Colon (tissue), 2 donors: ENCODE measurements at regions not wholly inside any gene's neighbourhood (a gene's known extent, or its start where the extent isn't known, plus 50 kb on each side); places are given as distances from the start of the nearest gene placed in this dataset.
"Not testable (repeated sequence)": the region's sequence is repeated elsewhere in the genome, so short reads cannot be mapped to it uniquely, and the experiment has no call there.

ENCODE experiments used
- FAIRE-seq: peaks from 2 replicates; lab custom pipeline; 2012; peaks lifted over from hg19 to GRCh38; lab: Jason Lieb, UNC
- donor health status: control.
- donor health status: control.

- FAIRE-seq, result peak; percentile 92
These were observed 181.4 kb upstream of the CACNA2D1 start for GRCh38 chr7:82624965-82625364.

- FAIRE-seq, result no peak
These were observed 180.8 kb upstream of the CACNA2D1 start for GRCh38 chr7:82624337-82624736.

- no peak for FAIRE-seq
These were observed 180.2 kb upstream of the CACNA2D1 start for GRCh38 chr7:82623812-82624211.

GRCh38 chr7:82617156-82617555 is 173.6 kb upstream of the CACNA2D1 start:
- FAIRE-seq, result no peak

GRCh38 chr7:82616059-82616728 is 172.6 kb upstream of the CACNA2D1 start:
- FAIRE-seq, result no peak

- FAIRE-seq, result no peak
These were observed 171.9 kb upstream of the CACNA2D1 start for GRCh38 chr7:82615527-82615926.

GRCh38 chr7:82609746-82610145 is 166.2 kb upstream of the CACNA2D1 start:
- no peak for FAIRE-seq

GRCh38 chr7:82605247-82605864 is 161.8 kb upstream of the CACNA2D1 start:
- FAIRE-seq, result no peak

GRCh38 chr7:82602066-82602465 is 158.5 kb upstream of the CACNA2D1 start:
- no peak for FAIRE-seq

GRCh38 chr7:82600531-82600930 is 157.0 kb upstream of the CACNA2D1 start:
- no peak for FAIRE-seq

GRCh38 chr7:82599895-82600294 is 156.3 kb upstream of the CACNA2D1 start:
- no peak for FAIRE-seq

GRCh38 chr7:82598958-82599357 is 155.4 kb upstream of the CACNA2D1 start:
- FAIRE-seq, result no peak

GRCh38 chr7:82595795-82596194 is 152.2 kb upstream of the CACNA2D1 start:
- not testable (repeated sequence) for FAIRE-seq

GRCh38 chr7:82595176-82595575 is 151.6 kb upstream of the CACNA2D1 start:
- FAIRE-seq, result no peak

- FAIRE-seq, result no peak
These were observed 151.1 kb upstream of the CACNA2D1 start for GRCh38 chr7:82594665-82595064.

- FAIRE-seq, result no peak
These were observed 150.2 kb upstream of the CACNA2D1 start for GRCh38 chr7:82593780-82594179.

GRCh38 chr7:82592416-82592815 is 148.8 kb upstream of the CACNA2D1 start:
- FAIRE-seq, result no peak

GRCh38 chr7:82579047-82579446 is 135.5 kb upstream of the CACNA2D1 start:
- no peak for FAIRE-seq

- FAIRE-seq, result no peak
These were observed 134.9 kb upstream of the CACNA2D1 start for GRCh38 chr7:82578430-82578829.

GRCh38 chr7:82572195-82572880 is 128.8 kb upstream of the CACNA2D1 start:
- FAIRE-seq, result no peak

GRCh38 chr7:82571047-82571446 is 127.5 kb upstream of the CACNA2D1 start:
- FAIRE-seq, result not testable (repeated sequence)

- FAIRE-seq, result no peak
These were observed 124.3 kb upstream of the CACNA2D1 start for GRCh38 chr7:82567841-82568240.

GRCh38 chr7:82567356-82567755 is 123.8 kb upstream of the CACNA2D1 start:
- no peak for FAIRE-seq
